Effector memory CD8-positive, alpha-beta T cell (primary cell): ENCODE measurements at regions not wholly inside any gene's neighbourhood (a gene's known extent, or its start where the extent isn't known, plus 50 kb on each side); places are given as distances from the start of the nearest gene placed in this dataset.
A peak's percentile ranks its signal among the peaks of the same experiment; 100 is the strongest.
"Not testable (repeated sequence)": the region's sequence is repeated elsewhere in the genome, so short reads cannot be mapped to it uniquely, and the experiment has no call there.

Experiments
- ATAC-seq: fragments of 150-1000 bp; cut with Tn5 transposase; replicated peaks from 2 replicates; pipeline ENCODE4 v1.10.0; 2021; ENCODE audit warnings: mild to moderate bottlenecking, moderate library complexity
- DNase-seq, 3 experiments: peaks; one replicate each; pipeline ENCODE4 v3.0.0; 2021
- H3K27ac Mint-ChIP-seq, 2 donors: one replicate each; pipeline ENCODE4 v1.8.0; 2022; ENCODE audit warnings: mild to moderate bottlenecking in 2 of 2, mixed read lengths in 2 of 2, moderate library complexity in 2 of 2
- H3K27me3 Mint-ChIP-seq, 2 donors: one replicate each; pipeline ENCODE4 v1.8.0; 2022; ENCODE audit warnings: mixed read lengths in 2 of 2
- H3K36me3 Mint-ChIP-seq: one replicate; pipeline ENCODE4 v1.8.0; 2022; ENCODE audit warnings: mild to moderate bottlenecking, moderate library complexity, mixed read lengths; ENCODE audit not compliant: insufficient read depth
- H3K4me1 Mint-ChIP-seq, 2 donors: one replicate each; pipeline ENCODE4 v1.8.0; 2022; ENCODE audit warnings: low read depth in 2 of 2, mixed read lengths in 2 of 2
- H3K4me3 Mint-ChIP-seq, 2 donors: one replicate each; pipeline ENCODE4 v1.8.0; 2022; ENCODE audit warnings: mild to moderate bottlenecking in 2 of 2, mixed read lengths in 2 of 2, moderate library complexity in 2 of 2
- H3K9me3 Mint-ChIP-seq, 2 donors: one replicate each; pipeline ENCODE4 v1.8.0; 2022; ENCODE audit warnings: mixed read lengths in 2 of 2

GRCh38 chr4:3953140-3953489 lies 186.9 kb downstream of the ADRA2C start:
- ATAC-seq, H3K27ac Mint-ChIP-seq, H3K4me1 Mint-ChIP-seq, H3K4me3 Mint-ChIP-seq, H3K27me3 Mint-ChIP-seq, DNase-seq, H3K36me3 Mint-ChIP-seq, H3K9me3 Mint-ChIP-seq: not testable (repeated sequence)

GRCh38 chr4:3954540-3955320 lies 188.5 kb downstream of the ADRA2C start:
- H3K9me3 Mint-ChIP-seq, H3K36me3 Mint-ChIP-seq, H3K4me1 Mint-ChIP-seq, ATAC-seq, H3K27me3 Mint-ChIP-seq: not testable (repeated sequence)
- peak; percentile 45 to 52 (median 49) for DNase-seq
- Mint-ChIP-seq H3K27ac (peak overlapping the region; percentile 92 to 94), H3K4me3 (peak overlapping the region; percentile 89)

DNA sequence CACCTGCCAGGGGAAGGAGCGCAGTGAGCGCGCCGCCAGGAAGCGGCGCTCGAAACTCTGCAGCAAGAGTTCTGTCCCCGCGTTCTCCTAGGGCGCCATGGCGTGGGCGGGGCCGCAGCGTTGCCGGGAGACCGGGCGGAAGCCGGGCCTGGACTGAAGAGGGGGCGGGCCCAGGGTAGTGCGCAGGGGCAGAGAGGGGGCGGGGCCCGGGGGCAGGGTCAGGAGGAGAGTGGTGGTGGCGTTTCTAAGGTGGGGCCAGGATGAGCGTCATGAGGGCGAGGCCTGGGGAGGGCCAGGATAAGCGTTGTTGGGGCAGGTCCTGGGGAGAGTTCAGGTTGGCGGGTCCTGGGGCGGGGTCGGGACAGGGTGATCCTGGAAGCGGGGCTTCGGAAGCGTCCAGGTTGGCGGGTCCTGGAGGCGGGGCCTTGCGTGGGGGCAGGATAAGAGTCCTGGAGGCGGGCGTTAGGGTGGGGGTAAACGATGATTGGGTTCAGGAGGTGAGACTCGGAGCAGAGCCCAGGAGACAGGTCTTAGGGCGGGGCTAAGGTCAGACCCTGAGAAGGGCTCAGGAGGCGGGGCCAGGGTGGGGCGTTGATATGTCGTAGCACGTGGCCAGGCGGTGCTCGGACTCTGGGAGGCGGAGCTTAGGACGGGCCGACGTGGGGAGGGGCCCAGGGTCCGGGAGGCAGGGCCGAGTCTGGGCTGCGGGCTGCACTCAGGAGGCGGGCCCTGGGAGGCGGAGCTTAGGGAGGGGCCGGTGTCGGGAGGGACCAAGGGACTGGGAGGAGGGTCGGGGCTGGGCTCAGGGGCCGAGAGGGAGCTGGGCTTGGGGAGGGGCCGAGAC lies 189.4 kb downstream of the ADRA2C start:
- not testable (repeated sequence) for H3K4me1 Mint-ChIP-seq, H3K9me3 Mint-ChIP-seq, H3K27me3 Mint-ChIP-seq, H3K36me3 Mint-ChIP-seq
- ATAC-seq (peak; percentile 98), DNase-seq (peak; percentile 96 to 98 (median 97))
- peak overlapping the region; percentile 92 to 94 for H3K27ac Mint-ChIP-seq
- H3K4me3 Mint-ChIP-seq = peak overlapping the region; percentile 89

DNA sequence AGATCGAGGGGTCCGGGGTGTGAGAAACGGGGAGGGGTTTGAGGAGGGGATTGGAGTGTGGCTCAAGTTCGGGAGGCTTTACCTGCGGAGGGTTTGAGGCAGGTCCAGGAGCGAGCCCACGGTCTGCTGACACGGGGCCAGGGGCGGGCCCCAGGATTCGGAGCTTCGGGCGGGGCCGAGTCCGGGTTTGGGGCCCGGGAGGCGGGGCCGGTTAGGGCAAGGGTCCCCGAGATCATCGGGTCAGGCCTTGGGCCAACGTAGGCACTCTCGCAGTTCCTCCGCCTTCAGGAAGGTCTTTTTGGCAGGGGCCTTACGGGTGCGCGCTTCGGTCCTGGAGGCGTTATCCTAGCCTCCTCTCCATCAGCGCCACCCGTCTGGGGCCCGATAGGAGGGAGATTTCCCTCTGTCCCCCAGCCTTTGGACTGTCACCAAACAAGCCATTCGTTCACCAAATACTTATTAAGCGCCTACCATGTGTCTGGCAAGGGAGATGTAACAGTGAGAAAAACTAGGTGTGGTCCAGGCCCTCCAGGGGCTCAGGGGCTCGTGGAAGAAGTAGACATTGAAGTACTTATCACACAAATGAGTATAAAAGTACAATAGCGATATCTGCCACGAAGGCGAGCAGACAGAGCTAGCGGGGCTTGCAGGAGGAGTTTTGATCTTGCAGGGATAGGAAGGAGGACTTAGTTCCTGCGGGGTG lies 190.1 kb downstream of the ADRA2C start:
- not testable (repeated sequence) for ATAC-seq, H3K4me1 Mint-ChIP-seq, H3K9me3 Mint-ChIP-seq, DNase-seq, H3K27me3 Mint-ChIP-seq, H3K36me3 Mint-ChIP-seq
- Mint-ChIP-seq H3K27ac (peak overlapping the region; percentile 92 to 94), H3K4me3 (peak overlapping the region; percentile 89)

DNA sequence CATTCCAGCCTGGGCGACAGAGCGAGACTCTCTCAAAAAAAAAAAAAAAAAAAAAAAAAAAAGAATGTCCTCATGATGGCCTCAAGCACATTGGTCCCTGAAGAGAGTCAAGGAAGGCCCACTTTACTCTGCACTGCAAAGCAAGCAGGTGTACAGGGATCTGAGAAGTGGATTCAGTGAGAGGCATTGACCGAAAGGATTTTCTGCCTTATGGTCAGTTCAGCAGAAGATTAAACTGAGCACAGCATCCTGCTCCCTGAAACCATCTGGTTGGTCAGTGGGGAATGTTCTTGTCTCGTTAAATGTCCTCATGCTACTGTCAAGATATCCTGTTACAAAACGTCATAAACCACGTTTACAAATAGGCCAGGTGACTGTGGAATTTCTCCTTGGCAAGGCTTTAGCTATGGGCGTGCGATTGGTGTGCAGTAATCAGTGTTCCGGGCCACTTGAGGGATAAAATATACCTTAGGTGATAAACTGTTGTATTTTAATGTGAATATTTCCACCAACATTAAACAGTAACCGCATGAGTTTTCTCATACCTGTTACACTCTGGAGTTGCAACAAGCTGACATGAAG lies 195.0 kb downstream of the ADRA2C start:
- not testable (repeated sequence) for H3K4me1 Mint-ChIP-seq, ATAC-seq, H3K36me3 Mint-ChIP-seq, H3K9me3 Mint-ChIP-seq, DNase-seq, H3K27ac Mint-ChIP-seq, H3K4me3 Mint-ChIP-seq
- peaks cover 8 to 19% of the 10 kb centered on the region in 2 donors for H3K27me3 Mint-ChIP-seq

DNA sequence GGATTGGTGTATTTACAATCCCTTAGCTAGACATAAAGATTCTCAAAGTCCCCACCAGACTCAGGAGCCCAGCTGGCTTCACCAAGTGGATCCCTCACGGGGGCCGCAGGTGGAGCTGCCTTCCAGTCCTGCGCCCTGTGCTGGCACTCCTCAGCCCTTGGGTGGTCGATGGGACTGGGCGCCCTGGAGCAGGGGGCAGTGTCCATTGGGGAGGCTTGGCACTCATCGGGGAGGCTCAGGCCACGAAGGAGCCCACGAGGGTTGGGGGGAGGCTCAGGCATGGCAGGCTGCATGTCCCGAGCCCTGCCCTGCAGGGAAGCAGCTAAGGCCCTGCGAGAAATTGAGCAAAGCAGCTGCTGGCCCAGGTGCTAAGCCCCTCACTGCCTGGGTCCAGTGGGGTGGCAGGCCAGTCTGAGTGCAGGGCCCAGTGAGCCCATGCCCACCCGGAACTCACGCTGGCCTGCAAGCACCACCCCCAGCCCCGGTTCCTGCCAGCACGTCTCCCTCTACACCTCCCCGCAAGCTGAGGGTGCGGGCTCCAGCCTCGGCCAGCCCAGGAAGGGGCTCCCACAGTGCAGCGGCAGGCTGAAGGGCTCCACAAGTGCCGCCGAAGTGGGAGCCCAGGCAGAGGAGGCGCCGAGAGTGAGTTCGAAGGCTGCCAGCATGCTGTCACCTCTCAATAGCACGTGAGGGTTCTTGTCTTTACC lies 198.5 kb downstream of the ADRA2C start:
- ATAC-seq, H3K4me3 Mint-ChIP-seq, H3K4me1 Mint-ChIP-seq, H3K36me3 Mint-ChIP-seq, H3K9me3 Mint-ChIP-seq, H3K27ac Mint-ChIP-seq, DNase-seq: not testable (repeated sequence)
- peaks cover 16 to 40% of the 10 kb centered on the region in 2 donors for H3K27me3 Mint-ChIP-seq

DNA sequence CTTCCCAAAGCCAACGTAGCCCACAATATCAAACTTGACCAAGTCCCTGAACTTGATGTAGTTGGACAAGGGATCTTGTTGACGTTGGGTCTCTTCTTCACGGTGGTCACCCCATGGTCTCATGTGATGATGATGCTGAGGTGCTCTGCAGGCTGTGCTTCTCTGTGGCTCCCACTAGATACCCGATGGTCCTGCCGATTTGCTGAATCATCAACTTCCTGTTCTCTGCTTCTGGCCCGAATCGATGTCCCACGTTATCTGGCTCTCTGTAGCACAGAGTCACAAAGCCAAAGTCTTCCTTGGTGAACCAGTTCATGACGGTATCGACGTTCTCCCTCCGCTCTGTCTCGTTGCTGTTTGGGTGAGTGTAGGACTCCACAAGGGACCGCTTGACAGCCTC lies 201.0 kb downstream of the ADRA2C start:
- ATAC-seq, H3K36me3 Mint-ChIP-seq, H3K4me1 Mint-ChIP-seq, H3K27ac Mint-ChIP-seq, DNase-seq, H3K9me3 Mint-ChIP-seq, H3K4me3 Mint-ChIP-seq: not testable (repeated sequence)
- peaks cover 22 to 47% of the 10 kb centered on the region in 2 donors for H3K27me3 Mint-ChIP-seq

- not testable (repeated sequence) for ATAC-seq, H3K4me1 Mint-ChIP-seq, H3K9me3 Mint-ChIP-seq, H3K36me3 Mint-ChIP-seq, H3K4me3 Mint-ChIP-seq, DNase-seq, H3K27ac Mint-ChIP-seq
- peaks cover 25 to 68% of the 10 kb centered on the region in 2 donors for H3K27me3 Mint-ChIP-seq
These were observed 206.4 kb downstream of the ADRA2C start for GRCh38 chr4:3972626-3973025.

- H3K27ac Mint-ChIP-seq, H3K36me3 Mint-ChIP-seq, ATAC-seq, H3K4me1 Mint-ChIP-seq, DNase-seq, H3K9me3 Mint-ChIP-seq, H3K4me3 Mint-ChIP-seq: not testable (repeated sequence)
- peaks cover 24 to 66% of the 10 kb centered on the region in 2 donors for H3K27me3 Mint-ChIP-seq
These were observed 207.5 kb downstream of the ADRA2C start for GRCh38 chr4:3973581-3974200.

DNA sequence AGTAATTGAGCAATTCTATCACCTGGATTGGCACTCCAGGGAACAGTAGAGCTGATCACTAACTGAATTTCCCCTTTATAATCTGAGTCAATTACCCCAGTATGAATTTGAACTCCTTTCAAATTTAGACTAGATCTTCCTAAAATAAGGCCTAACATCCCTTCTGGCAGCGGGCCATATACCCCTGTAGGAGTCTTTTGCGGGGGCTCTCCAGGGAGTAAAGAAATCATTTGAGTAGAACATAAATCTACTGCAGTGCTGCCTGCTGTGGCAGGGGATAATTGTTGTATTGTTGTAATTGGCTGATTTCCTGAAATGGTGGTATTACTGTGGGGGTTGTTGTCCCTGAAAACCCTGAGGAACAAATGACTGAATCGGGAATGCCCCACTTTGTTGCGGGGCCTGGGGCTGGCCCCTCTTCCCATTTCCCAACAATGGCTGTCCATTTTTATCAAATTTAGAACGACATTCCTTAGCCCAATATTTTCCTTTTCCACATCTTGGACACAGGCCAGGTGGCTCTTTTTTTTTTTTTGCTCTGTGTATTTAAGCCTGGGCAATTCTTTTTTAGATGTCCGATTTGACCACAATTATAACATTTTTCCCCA lies 217.4 kb downstream of the ADRA2C start:
- H3K4me3 Mint-ChIP-seq, H3K27ac Mint-ChIP-seq, H3K9me3 Mint-ChIP-seq, ATAC-seq, H3K4me1 Mint-ChIP-seq, H3K36me3 Mint-ChIP-seq, DNase-seq: not testable (repeated sequence)
- peaks cover 15 to 22% of the 10 kb centered on the region in 2 donors for H3K27me3 Mint-ChIP-seq

GRCh38 chr4:3984796-3985195 lies 218.6 kb downstream of the ADRA2C start:
- DNase-seq = peak in 1 of 3 experiments; percentile 3
- H3K9me3 Mint-ChIP-seq, H3K27ac Mint-ChIP-seq, H3K4me1 Mint-ChIP-seq, H3K36me3 Mint-ChIP-seq, ATAC-seq: not testable (repeated sequence)
- Mint-ChIP-seq H3K27me3 (peaks cover 16 to 27% of the 10 kb centered on the region in 2 donors), H3K4me3 (peak overlapping the region in 1 of 2 donors; percentile 13)

DNA sequence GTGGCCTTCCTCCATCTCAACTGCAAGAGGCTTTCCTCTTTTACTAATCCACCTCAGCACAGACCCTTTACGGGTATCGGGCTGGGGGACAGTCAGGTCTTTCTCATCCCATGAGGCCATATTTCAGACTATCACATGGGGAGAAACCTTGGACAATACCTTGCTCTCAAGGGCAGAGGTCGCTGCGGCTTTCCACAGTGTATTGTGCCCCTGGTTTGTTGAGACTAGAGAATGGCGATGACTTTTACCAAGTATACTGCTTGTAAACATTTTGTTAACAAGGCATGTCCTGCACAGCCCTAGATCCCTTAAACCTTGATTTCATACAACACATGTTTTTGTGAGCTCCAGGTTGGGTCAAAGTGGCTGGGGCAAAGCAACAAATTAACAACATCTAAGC lies 220.2 kb downstream of the ADRA2C start:
- H3K9me3 Mint-ChIP-seq = not testable (repeated sequence)

More for the DNA sequence above, 220.2 kb downstream of the ADRA2C start:
- not testable (repeated sequence) for H3K27ac Mint-ChIP-seq, H3K4me1 Mint-ChIP-seq, ATAC-seq, H3K36me3 Mint-ChIP-seq, H3K4me3 Mint-ChIP-seq, DNase-seq
- peaks cover 29 to 43% of the 10 kb centered on the region in 2 donors for H3K27me3 Mint-ChIP-seq
